AG08396 (cell line): ENCODE measurements at regions not wholly inside any gene's neighbourhood (a gene's known extent, or its start where the extent isn't known, plus 50 kb on each side); places are given as distances from the start of the nearest gene placed in this dataset.

ENCODE experiments used
- DNase-seq: peaks from one replicate; pipeline ENCODE4 v3.0.0; 2012; ENCODE audit warnings: low spot score, mixed read lengths

- DNase-seq: no peak
Measured at GRCh38 chr3:94990952-94991705, 928.3 kb downstream of the NSUN3 start.

- no peak for DNase-seq
Measured at GRCh38 chr3:94996743-94997142, 933.9 kb downstream of the NSUN3 start.

DNA sequence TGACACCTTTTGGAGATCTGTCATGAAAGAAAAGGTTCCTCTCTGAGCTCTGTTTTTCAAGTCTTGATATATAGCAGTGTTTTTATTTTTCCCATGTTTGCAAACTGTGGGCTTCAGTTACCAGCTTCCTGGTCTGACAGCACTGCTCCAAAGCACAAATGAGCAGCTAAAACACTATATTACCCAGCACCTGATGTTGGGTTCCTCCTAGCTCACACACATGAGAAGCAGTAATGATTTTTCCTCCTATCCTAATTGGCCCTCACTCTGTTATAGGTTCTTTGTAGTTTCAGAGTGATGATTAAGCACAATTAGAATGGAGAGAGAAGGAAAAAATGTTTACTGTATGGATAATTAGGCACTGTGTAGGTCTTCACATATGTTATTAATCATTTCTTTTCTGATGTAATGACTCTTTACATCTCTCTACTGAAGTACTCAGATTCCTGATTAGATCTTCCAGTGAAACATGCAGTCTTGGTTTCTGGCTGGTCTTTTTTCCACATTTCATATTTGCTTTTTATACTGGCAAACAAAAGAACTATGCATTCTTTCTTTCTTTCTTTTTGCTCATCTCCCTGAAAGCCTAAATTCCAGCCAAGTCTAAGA lies 939.7 kb downstream of the NSUN3 start:
- DNase-seq: no peak

- no peak for DNase-seq
Measured at GRCh38 chr3:95028688-95029087, 965.8 kb downstream of the NSUN3 start.

DNA sequence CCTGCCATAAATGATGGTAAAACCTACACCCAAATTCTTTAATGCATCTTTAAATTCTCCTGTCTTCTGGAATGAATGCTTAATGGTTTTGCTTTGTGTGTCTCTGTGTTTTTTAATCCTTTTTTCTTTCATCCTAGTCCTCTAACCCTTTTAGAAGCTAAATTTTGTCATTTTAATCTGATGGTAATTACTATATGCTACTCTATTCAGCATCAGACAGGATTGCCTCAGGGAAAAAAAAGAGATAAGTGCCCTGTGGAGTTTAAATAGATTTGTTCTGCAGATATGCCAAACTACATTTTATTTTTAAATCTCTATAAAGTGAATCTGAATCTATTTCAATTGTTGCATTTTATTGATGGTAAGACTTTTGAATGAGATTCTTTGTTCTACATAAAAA lies 966.8 kb downstream of the NSUN3 start:
- no peak for DNase-seq

GRCh38 chr3:95036526-95037021 lies 973.7 kb downstream of the NSUN3 start:
- DNase-seq: no peak

- no peak for DNase-seq
Measured at GRCh38 chr3:95037097-95037496, 974.2 kb downstream of the NSUN3 start.

DNA sequence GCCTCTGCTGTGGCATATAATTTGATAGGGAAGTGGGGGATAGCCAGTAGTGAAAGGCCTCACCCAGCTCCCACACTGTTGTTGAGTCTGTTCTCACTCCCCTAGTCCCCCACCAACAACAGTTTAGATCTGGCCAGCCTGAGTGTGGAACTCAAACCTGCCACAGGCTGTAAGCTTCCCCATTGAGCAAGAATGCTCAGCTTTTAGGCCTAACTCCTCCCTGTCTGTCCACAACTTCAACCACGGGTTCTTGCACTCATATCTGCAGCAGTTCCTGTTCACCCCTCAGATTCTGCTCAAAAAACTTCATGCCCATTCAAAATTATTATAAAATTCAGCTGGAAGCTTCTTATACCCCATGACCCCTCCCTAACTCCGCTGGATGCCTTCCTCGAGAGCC lies 975.1 kb downstream of the NSUN3 start:
- no peak for DNase-seq

GRCh38 chr3:95044101-95044500 lies 981.2 kb downstream of the NSUN3 start:
- DNase-seq: no peak

- DNase-seq: no peak
Measured at GRCh38 chr3:95048564-95048963, 985.7 kb downstream of the NSUN3 start.

- no peak for DNase-seq
Measured at GRCh38 chr3:95049841-95050240, 987.0 kb downstream of the NSUN3 start.

- no peak for DNase-seq
Measured at GRCh38 chr3:95055288-95055687, 992.4 kb downstream of the NSUN3 start.

GRCh38 chr3:95082191-95082590 lies 1019.3 kb downstream of the NSUN3 start:
- no peak for DNase-seq

GRCh38 chr3:95084738-95085137 lies 1021.9 kb downstream of the NSUN3 start:
- DNase-seq: no peak

GRCh38 chr3:95088464-95088863 lies 1025.6 kb downstream of the NSUN3 start:
- no peak for DNase-seq

DNA sequence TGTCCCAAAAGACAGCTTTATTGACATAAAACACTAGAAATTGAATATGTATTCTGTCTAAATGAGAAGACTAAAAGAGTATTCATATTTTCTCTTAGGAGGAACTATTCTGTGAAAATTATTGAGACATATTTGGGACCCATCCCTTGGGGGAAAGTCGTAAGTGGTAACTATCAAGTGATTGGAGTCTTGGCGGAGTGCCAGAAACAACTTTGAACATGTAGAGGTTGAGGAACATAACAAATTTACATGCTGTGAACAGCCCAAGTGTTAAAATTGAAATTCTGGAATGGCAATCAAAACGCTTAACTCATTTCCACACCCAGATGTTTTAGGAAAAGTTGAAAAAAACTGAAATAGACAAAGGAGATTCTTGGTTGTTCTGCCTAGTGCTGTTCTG lies 1034.6 kb downstream of the NSUN3 start:
- DNase-seq: no peak

DNA sequence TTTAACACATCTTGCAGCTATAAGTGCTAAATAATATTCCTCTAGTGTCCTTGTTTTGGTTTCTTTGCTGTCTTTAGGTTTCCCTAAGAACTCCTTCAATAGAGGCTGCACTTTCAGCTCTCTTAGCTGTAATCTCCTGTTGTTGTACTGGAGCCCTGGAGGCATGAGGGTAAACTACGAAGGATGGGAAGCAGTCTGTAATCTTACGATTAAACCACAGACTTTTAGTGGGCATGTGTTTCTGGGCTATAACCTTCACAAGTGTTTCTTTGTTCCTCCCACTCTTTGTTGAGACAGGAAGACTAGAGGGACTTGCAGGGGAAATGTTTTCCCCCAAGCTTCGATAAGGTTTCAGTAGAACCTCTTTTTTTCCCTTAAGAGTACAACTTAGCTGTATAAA lies 1058.1 kb downstream of the NSUN3 start:
- no peak for DNase-seq

DNA sequence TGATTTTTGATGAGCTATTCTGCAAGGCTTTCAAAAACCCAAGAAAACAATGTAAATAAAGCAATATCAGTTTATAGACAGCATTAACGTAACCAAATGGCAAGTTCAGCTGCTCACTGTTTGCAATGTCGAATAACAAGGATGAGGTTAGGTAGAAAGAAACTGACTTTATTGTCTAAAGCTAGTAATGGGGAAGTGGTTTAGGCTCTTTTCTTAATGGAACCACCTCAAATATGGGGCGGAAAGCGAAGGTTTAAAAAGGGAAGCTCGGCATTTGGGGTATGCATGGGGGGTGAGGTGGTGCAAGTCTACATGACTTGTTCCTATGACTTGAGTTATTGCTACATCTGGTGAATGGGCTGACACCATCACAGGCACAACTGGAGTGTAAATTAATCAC lies 1060.2 kb downstream of the NSUN3 start:
- no peak for DNase-seq

GRCh38 chr3:95134693-95135413 lies 1072.0 kb downstream of the NSUN3 start:
- no peak for DNase-seq

DNA sequence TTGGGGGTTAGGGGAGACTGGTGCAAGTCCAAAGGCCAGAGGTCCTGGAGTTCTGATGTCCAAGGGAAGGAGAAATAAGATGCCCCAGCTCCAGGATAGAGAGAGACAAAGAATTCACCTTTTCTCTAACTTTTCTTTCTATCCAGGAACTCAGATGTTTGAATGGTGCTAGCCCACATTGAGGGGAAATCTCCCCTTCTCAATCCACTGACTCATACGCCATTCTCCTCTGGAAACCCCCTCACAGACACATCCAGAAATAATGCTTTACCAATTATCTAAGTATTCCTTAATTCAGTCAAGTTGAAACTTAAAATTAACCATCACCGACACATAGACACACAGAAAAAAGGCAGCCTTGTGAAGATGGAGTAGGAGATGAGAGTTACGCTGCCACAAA lies 1085.2 kb downstream of the NSUN3 start:
- no peak for DNase-seq

GRCh38 chr3:95151590-95151989 lies 1088.7 kb downstream of the NSUN3 start:
- no peak for DNase-seq

DNA sequence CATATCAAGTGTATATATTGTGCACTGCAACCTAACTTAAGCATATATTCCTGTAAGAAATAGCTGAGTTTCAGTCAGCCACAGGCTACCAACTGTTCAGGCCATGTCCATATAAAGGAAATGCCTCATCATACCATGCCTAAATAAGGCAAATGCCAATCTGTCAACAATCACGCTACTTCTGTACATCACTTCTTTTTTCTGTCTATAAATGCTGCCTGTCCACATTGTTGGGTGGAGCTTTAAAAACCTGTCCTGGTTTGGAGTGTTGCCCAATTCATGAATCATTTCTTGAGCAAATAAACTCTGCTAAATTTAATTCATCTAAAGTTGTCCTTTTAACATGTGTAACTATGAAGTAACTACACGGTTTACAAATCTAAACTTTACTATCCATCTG lies 1091.9 kb downstream of the NSUN3 start:
- DNase-seq: no peak

GRCh38 chr3:95162794-95163193 lies 1099.9 kb downstream of the NSUN3 start:
- DNase-seq: no peak
